CD14-positive monocyte (primary cell): ENCODE measurements at regions not wholly inside any gene's neighbourhood (a gene's known extent, or its start where the extent isn't known, plus 50 kb on each side); places are given as distances from the start of the nearest gene placed in this dataset.
"Not testable (repeated sequence)": the region's sequence is repeated elsewhere in the genome, so short reads cannot be mapped to it uniquely, and the experiment has no call there.

Experiments
- DNase-seq, 3 donors: peaks; one replicate each; pipeline ENCODE4 v3.0.0-alpha.2; 2011 to 2022
- H2AFZ ChIP-seq: 2 replicates; pipeline ENCODE4 v1.6.0; 2012; ENCODE audit warnings: mild to moderate bottlenecking, low read depth, low read length, inconsistent platforms; ENCODE audit not compliant: insufficient read depth, poor library complexity, severe bottlenecking
- H3K27ac ChIP-seq, 2 donors: 1 replicate in 1 of 2; 2 replicates in 1 of 2; pipeline ENCODE4 v1.5.1; 2012 to 2013; ENCODE audit warnings: low read length in 2 of 2, control low read depth in 1 of 2, inconsistent platforms in 1 of 2, low read depth in 1 of 2, mild to moderate bottlenecking in 1 of 2
- H3K27me3 ChIP-seq, 2 donors: one replicate each; pipeline versions ENCODE4 v1.6.0 to v1.6.1; 2011 to 2013; ENCODE audit warnings: low read length in 2 of 2; ENCODE audit not compliant: control insufficient read depth in 2 of 2, insufficient read depth in 2 of 2
- H3K36me3 ChIP-seq, 2 donors: replicated peaks in 1 of 2; 1 replicate in 1 of 2; 2 replicates in 1 of 2; pipeline versions ENCODE4 v1.5.1 to v1.6.1; 2012 to 2013; ENCODE audit warnings: low read length in 2 of 2, control low read depth in 1 of 2, inconsistent platforms in 1 of 2, mild to moderate bottlenecking in 1 of 2; ENCODE audit not compliant: insufficient read depth in 2 of 2, control insufficient read depth in 1 of 2
- H3K4me1 ChIP-seq, 2 donors: 1 replicate in 1 of 2; 2 replicates in 1 of 2; pipeline versions ENCODE4 v1.5.1 to v1.6.1; 2012 to 2013; ENCODE audit warnings: low read length in 2 of 2, control low read depth in 1 of 2, inconsistent platforms in 1 of 2, mild to moderate bottlenecking in 1 of 2, moderate library complexity in 1 of 2; ENCODE audit not compliant: insufficient read depth in 2 of 2, control insufficient read depth in 1 of 2
- H3K4me2 ChIP-seq: replicated peaks from 2 replicates; pipeline ENCODE3; 2012; ENCODE audit warnings: low read length, moderate library complexity, mild to moderate bottlenecking; ENCODE audit not compliant: poor library complexity, severe bottlenecking; ENCODE audit errors: extremely low read depth
- H3K4me3 ChIP-seq, 3 experiments: fragments of 200-600 bp in 1 of 3; sonication (generic) in 1 of 3; replicated peaks in 1 of 3; 1 replicate in 2 of 3; 2 replicates in 1 of 3; pipeline ENCODE4 v1.5.1; 2011 to 2013; ENCODE audit warnings: low read length in 3 of 3, mild to moderate bottlenecking in 3 of 3, control low read depth in 2 of 3, low read depth in 2 of 3, inconsistent platforms in 1 of 3, moderate library complexity in 1 of 3
- H3K79me2 ChIP-seq: 2 replicates; pipeline ENCODE4 v1.6.0; 2012; ENCODE audit warnings: mild to moderate bottlenecking, control low read depth, inconsistent platforms, low read length, moderate library complexity; ENCODE audit not compliant: insufficient read depth
- H3K9ac ChIP-seq: 2 replicates; pipeline ENCODE4 v1.6.0; 2017; ENCODE audit warnings: low read length, mild to moderate bottlenecking; ENCODE audit not compliant: insufficient read depth, poor library complexity, severe bottlenecking
- H3K9me3 ChIP-seq, 2 donors: replicated peaks in 1 of 2; 1 replicate in 1 of 2; 2 replicates in 1 of 2; pipeline versions ENCODE4 v1.5.1 to v1.6.1; 2012 to 2013; ENCODE audit warnings: low read length in 2 of 2, control low read depth in 1 of 2; ENCODE audit not compliant: control insufficient read depth in 1 of 2, insufficient read depth in 1 of 2
- H4K20me1 ChIP-seq: 2 replicates; pipeline ENCODE4 v1.6.0; 2012; ENCODE audit warnings: mild to moderate bottlenecking, low read length, control low read depth, moderate library complexity; ENCODE audit not compliant: insufficient read depth
- H3K27ac Mint-ChIP-seq, 7 donors: one replicate each; pipeline ENCODE4 v1.8.0; 2020; ENCODE audit warnings: mild to moderate bottlenecking in 7 of 7, mixed read lengths in 7 of 7, moderate library complexity in 6 of 7, inconsistent platforms in 2 of 7
- H3K27me3 Mint-ChIP-seq, 3 donors: one replicate each; pipeline ENCODE4 v1.8.0; 2021 to 2022; ENCODE audit warnings: low read depth in 3 of 3, mild to moderate bottlenecking in 3 of 3, mixed read lengths in 3 of 3, moderate library complexity in 3 of 3, inconsistent platforms in 1 of 3
- H3K36me3 Mint-ChIP-seq, 2 donors: one replicate each; pipeline ENCODE4 v1.8.0; 2020; ENCODE audit warnings: mixed read lengths in 2 of 2, inconsistent platforms in 1 of 2, mild to moderate bottlenecking in 1 of 2
- H3K4me1 Mint-ChIP-seq: one replicate; pipeline ENCODE4 v1.8.0; 2020; ENCODE audit warnings: mild to moderate bottlenecking, mixed read lengths
- H3K4me3 Mint-ChIP-seq, 2 donors: one replicate each; pipeline ENCODE4 v1.8.0; 2020; ENCODE audit warnings: mild to moderate bottlenecking in 2 of 2, mixed read lengths in 2 of 2, moderate library complexity in 1 of 2
- H3K9me3 Mint-ChIP-seq, 7 donors: one replicate each; pipeline ENCODE4 v1.8.0; 2020 to 2022; ENCODE audit warnings: mixed read lengths in 7 of 7, mild to moderate bottlenecking in 6 of 7, moderate library complexity in 6 of 7, inconsistent platforms in 2 of 7
- WGBS: methylation state at CpG from one replicate; pipeline ENCODE4 v1.1.5; 2013; ENCODE audit warnings: missing lambda C conversion rate; ENCODE audit not compliant: insufficient coverage; 5-methylcytosine and 5-hydroxymethylcytosine counted together
- intact Hi-C, 2 donors: fragments of 100-400 bp; cut with micrococcal nuclease; formaldehyde crosslinking; loops; one replicate each; pipeline versions ENCODE4 v1.15.0 to v1.15.1; 2023
- TF ChIP-seq, protein P1 (sequence below): fragments of 200-600 bp; IDR thresholded peaks from one replicate; pipeline ENCODE4 v1.8.0; 2022; ENCODE audit warnings: antibody characterized with exemption, mild to moderate bottlenecking

DNA sequence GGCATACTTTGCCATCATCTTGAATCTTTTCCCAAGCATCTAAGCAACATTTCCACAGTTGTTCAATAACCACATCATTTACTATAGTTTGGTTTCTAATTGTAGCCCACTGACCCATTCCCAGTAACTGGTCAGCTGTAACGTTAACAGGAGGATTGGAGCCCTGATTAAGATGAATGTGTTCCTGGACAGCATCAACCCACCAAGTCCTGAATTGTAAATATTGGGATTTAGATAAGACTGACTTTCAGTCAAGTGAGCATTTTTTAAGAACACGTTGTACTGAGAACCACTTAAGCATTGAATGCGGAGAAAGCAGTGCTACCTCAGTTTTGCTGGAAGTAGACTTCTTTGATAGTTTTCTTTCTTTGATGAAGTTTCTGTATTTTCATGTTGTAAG is 53.3 kb upstream of the ARL4D start:
- H3K9me3 ChIP-seq = peaks cover 41 to 44% of the 10 kb centered on the region in 2 donors
- H3K9ac ChIP-seq, H3K36me3 ChIP-seq, H3K79me2 ChIP-seq, H3K4me3 ChIP-seq, intact Hi-C loops, DNase-seq, H3K27me3 ChIP-seq, H3K4me2 ChIP-seq, H3K27ac ChIP-seq, H3K27me3 Mint-ChIP-seq, H3K36me3 Mint-ChIP-seq, H4K20me1 ChIP-seq, H3K4me1 Mint-ChIP-seq, H3K4me1 ChIP-seq, H2AFZ ChIP-seq, H3K4me3 Mint-ChIP-seq, H3K27ac Mint-ChIP-seq: not testable (repeated sequence)
- H3K9me3 Mint-ChIP-seq = peaks cover 35 to 52% (median 40%) of the 10 kb centered on the region in 7 donors
- WGBS = no CpG with 5 or more reads among the region's 3 CpGs

DNA sequence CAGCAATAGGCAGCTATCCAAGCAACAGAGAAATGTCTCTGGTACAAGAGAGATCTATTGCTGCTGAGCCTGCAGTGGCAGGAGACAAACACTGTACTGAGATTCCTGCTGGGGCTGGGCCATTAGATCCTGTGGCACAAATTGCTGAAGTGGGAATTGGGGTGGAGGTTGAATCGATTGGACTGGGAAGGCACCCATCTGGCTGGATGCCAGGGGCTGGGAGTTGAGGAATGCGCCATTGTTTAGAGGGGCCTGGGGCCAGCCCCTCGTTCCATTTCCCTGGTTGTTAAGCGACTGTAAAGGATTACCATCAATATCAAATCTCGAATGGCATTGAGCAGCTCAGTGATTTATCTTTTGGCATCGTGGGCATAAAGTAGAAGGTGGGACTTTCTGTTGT is 54.1 kb upstream of the ARL4D start:
- peaks cover under 1 to 3% of the 10 kb centered on the region in 2 donors for H3K36me3 Mint-ChIP-seq

More for the DNA sequence above, 54.1 kb upstream of the ARL4D start:
- intact Hi-C loops = no loop called here
- Mint-ChIP-seq H3K4me3 (no peak overlapping the region), H3K9me3 (peaks cover 30 to 44% (median 34%) of the 10 kb centered on the region in 7 donors), H3K27me3 (peaks cover 1 to 5% (median 5%) of the 10 kb centered on the region in 3 donors), H3K27ac (no peak overlapping the region), H3K4me1 (no peaks in the 10 kb centered on the region)
- H3K4me2 ChIP-seq = no peak overlapping the region
- no peaks in the 10 kb centered on the region for H3K4me1 ChIP-seq
- TF ChIP-seq, protein P1, sequence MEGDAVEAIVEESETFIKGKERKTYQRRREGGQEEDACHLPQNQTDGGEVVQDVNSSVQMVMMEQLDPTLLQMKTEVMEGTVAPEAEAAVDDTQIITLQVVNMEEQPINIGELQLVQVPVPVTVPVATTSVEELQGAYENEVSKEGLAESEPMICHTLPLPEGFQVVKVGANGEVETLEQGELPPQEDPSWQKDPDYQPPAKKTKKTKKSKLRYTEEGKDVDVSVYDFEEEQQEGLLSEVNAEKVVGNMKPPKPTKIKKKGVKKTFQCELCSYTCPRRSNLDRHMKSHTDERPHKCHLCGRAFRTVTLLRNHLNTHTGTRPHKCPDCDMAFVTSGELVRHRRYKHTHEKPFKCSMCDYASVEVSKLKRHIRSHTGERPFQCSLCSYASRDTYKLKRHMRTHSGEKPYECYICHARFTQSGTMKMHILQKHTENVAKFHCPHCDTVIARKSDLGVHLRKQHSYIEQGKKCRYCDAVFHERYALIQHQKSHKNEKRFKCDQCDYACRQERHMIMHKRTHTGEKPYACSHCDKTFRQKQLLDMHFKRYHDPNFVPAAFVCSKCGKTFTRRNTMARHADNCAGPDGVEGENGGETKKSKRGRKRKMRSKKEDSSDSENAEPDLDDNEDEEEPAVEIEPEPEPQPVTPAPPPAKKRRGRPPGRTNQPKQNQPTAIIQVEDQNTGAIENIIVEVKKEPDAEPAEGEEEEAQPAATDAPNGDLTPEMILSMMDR = no peak
- H3K79me2 ChIP-seq = no peaks in the 10 kb centered on the region
- H3K9ac ChIP-seq = no peak overlapping the region
- H2AFZ ChIP-seq = no peak overlapping the region
- H4K20me1 ChIP-seq = no peaks in the 10 kb centered on the region
- H3K4me3 ChIP-seq = no peak overlapping the region
- H3K9me3 ChIP-seq = peaks cover 35 to 36% of the 10 kb centered on the region in 2 donors
- H3K36me3 ChIP-seq = no peaks in the 10 kb centered on the region
- H3K27ac ChIP-seq = no peak overlapping the region
- WGBS = 98% methylated on average over 6 of the region's 6 CpGs
- DNase-seq = no peak
- H3K27me3 ChIP-seq = peaks cover 0 to 8% of the 10 kb centered on the region in 2 donors
